GM12891 (cell line): ENCODE measurements at regions not wholly inside any gene's neighbourhood (a gene's known extent, or its start where the extent isn't known, plus 50 kb on each side); places are given as distances from the start of the nearest gene placed in this dataset.

Experiments used
- PAX5 ChIP-seq: IDR thresholded peaks from 2 replicates; pipeline ENCODE4 v1.6.1; 2011; ENCODE audit warnings: low read length, moderate library complexity, mild to moderate bottlenecking; ENCODE audit not compliant: insufficient read depth, severe bottlenecking
- POLR2A ChIP-seq: IDR thresholded peaks from 2 replicates; pipeline ENCODE4 v1.6.1; 2011; ENCODE audit warnings: low read depth, low read length, control low read depth
- POLR2AphosphoS5 ChIP-seq: IDR thresholded peaks from 2 replicates; pipeline ENCODE4 v1.6.1; 2011; ENCODE audit warnings: low read depth, low read length, control low read depth
- POU2F2 ChIP-seq: IDR thresholded peaks from 2 replicates; pipeline ENCODE4 v1.6.1; 2011; ENCODE audit warnings: low read depth, mild to moderate bottlenecking, control low read depth, low read length, moderate library complexity
- TAF1 ChIP-seq: IDR thresholded peaks from 2 replicates; pipeline ENCODE4 v1.6.1; 2011; ENCODE audit warnings: low read depth, low read length, control low read depth

DNA sequence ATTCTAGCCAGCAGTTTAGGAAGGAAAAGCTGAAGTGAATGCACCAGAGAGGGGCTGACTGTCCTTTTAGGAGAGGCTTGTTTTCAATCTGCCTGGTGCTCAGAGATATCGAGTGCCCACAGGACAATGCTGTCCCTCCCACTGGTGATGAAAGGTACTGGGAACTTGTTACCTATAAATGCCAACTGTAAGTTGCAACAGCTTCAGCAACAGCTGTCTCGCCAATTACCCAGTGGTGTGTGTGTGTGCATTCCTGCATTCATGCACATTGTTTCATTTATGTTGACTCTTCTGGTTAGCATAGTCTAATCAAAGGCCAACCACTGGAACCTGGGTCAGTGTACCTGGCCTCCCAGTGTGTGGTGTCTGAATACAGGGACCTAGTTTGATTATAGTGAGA, 161.1 kb downstream of the CSNK1G3 start:
- TF ChIP-seq POLR2A = no peak
- no peak for TF ChIP-seq POLR2AphosphoS5
- no peak for TF ChIP-seq TAF1
- no peak for TF ChIP-seq PAX5
- no peak for TF ChIP-seq POU2F2
